ENCODE measurements at regions not wholly inside any gene's neighbourhood (a gene's known extent, or its start where the extent isn't known, plus 50 kb on each side); places are given as distances from the start of the nearest gene placed in this dataset.

DNA sequence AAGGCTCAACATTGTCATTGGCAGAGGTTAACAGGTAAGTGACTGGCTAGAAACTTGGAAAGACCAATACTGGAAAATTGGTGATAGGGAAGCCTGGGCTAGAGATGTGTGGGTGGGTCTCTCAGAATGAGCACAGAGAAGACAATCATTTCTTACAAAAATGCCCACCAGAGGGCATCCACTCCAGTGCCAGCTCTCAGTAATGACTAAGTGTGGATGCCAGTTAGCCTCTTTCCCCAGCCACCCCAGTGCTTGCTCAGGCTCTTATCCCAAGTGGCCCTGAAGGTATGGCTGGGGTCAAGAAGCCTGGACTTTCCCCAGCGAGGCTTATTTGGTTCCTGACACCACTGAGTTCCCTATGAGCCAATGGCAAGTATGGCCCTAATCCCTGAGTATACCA is 115.9 kb upstream of the ST8SIA2 start:
- DNase-seq, result no peak
- Mint-ChIP-seq H3K27ac (no peak overlapping the region), H3K27me3 (peaks cover 14% of the 10 kb centered on the region), H3K4me3 (no peak overlapping the region), H3K36me3 (ENCODE audit: low read depth) (no peaks in the 10 kb centered on the region), H3K9me3 (no peaks in the 10 kb centered on the region), H3K4me1 (ENCODE audit: low read depth) (no peaks in the 10 kb centered on the region)

DNA sequence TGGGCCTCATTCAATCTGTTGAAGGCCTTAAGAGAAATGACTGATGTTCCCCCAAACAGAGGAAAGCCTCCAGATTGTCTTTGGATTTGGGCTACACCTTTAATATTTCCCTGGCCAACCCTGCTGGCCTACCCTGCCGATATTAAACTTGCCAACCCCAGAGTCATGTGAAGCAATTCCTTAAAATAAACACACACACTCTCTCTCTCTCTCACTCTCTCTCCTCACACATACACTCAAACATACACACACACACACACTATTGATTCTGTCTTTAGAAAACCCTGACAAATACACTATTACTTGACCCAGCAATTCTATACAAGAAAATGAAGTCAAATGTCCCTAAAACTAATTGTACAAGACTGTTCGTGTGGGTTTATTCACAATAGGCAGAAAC is 109.9 kb upstream of the ST8SIA2 start:
- DNase-seq, result no peak
- Mint-ChIP-seq H3K9me3 (no peaks in the 10 kb centered on the region), H3K36me3 (ENCODE audit: low read depth) (no peaks in the 10 kb centered on the region), H3K27ac (no peak overlapping the region), H3K27me3 (peaks cover 6% of the 10 kb centered on the region), H3K4me3 (no peak overlapping the region), H3K4me1 (ENCODE audit: low read depth) (peaks cover 2% of the 10 kb centered on the region)

- DNase-seq, result no peak
- peaks cover 2% of the 10 kb centered on the region for H3K4me1 Mint-ChIP-seq (ENCODE audit: low read depth)
- peaks cover 24% of the 10 kb centered on the region for H3K27me3 Mint-ChIP-seq
- no peaks in the 10 kb centered on the region for H3K9me3 Mint-ChIP-seq
- no peak overlapping the region for H3K27ac Mint-ChIP-seq
- H3K4me3 Mint-ChIP-seq, result no peak overlapping the region
- H3K36me3 Mint-ChIP-seq (ENCODE audit: low read depth), result no peaks in the 10 kb centered on the region
These were observed 104.9 kb upstream of the ST8SIA2 start for GRCh38 chr15:92288755-92289154.

DNA sequence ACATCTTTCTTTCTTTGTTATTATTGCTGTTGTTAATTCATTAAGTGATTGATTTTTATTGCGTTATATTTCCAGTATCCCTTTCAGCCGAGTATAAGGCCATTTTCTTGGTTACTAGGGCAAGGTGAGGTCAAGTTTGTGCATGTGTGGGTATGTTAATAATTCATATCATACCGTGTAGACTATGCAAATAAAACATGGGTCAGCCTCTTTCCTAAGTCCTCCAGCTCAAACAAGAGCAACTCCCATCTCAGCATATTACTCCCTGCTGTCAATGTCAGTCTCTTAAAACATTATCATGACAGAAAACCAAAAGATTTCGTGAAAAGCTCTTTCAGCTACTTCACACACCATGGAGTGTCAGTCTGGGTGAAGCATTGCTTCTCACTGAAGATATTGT is 103.9 kb upstream of the ST8SIA2 start:
- Mint-ChIP-seq H3K4me1 (ENCODE audit: low read depth) (peaks cover 2% of the 10 kb centered on the region), H3K27me3 (peaks cover 25% of the 10 kb centered on the region), H3K4me3 (no peak overlapping the region), H3K9me3 (no peaks in the 10 kb centered on the region), H3K27ac (no peak overlapping the region), H3K36me3 (ENCODE audit: low read depth) (no peaks in the 10 kb centered on the region)
- no peak for DNase-seq

DNA sequence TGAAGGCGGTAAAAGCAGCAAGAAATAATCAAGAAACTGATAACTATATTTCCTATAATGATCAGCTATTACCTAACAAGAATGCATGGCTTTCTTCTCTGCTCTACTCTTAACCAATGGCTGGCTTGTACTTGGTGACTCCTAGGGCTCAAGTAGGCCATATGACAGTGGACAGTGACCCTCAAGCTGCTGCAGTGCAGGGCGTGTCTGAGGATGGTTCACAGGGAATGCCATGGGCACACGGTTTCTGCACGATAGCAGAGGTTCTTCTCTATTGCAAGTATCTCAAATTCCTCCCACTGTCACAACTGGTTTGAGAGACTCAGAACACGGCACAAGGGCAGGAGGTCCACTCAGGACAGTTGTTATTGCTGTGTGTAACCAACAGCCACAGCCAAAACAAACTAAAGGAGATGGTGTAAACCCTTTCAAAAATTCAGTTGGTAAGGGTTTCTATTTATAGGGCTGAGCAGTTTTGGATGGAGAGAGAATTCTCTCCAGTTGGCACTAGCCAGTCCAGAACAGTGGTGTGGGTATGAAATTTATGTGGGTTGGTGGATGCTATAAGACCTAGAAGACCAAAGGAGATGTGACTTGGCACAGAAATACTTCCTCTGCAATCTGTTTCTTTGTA is 103.2 kb upstream of the ST8SIA2 start:
- peaks cover 2% of the 10 kb centered on the region for H3K4me1 Mint-ChIP-seq (ENCODE audit: low read depth)
- H3K27me3 Mint-ChIP-seq, result peaks cover 25% of the 10 kb centered on the region
- DNase-seq, result no peak
- H3K27ac Mint-ChIP-seq, result no peak overlapping the region
- H3K36me3 Mint-ChIP-seq (ENCODE audit: low read depth), result no peaks in the 10 kb centered on the region
- H3K4me3 Mint-ChIP-seq, result no peak overlapping the region
- H3K9me3 Mint-ChIP-seq, result no peaks in the 10 kb centered on the region

DNA sequence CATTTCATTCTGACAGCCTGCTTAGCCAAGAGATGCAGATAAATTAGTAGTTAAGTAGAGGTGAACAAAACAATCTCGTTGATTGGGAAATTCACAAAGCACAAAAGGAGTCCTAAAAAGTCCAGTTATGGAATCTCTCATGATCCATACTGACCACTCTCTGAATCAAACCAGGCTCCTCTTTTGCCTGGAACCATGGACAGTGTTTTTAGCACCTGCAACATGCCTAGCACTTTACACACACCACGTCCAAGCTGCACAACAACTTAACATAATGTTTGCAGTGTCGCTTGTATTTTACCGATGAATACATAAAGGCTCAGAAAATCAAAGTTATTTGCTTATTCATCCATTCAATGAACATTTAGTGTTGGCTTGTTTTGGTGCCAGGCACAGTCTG is 101.8 kb upstream of the ST8SIA2 start:
- Mint-ChIP-seq H3K4me1 (ENCODE audit: low read depth) (peaks cover 2% of the 10 kb centered on the region), H3K27me3 (peaks cover 25% of the 10 kb centered on the region), H3K9me3 (no peaks in the 10 kb centered on the region), H3K36me3 (ENCODE audit: low read depth) (no peaks in the 10 kb centered on the region), H3K27ac (no peak overlapping the region), H3K4me3 (no peak overlapping the region)
- no peak for DNase-seq

DNA sequence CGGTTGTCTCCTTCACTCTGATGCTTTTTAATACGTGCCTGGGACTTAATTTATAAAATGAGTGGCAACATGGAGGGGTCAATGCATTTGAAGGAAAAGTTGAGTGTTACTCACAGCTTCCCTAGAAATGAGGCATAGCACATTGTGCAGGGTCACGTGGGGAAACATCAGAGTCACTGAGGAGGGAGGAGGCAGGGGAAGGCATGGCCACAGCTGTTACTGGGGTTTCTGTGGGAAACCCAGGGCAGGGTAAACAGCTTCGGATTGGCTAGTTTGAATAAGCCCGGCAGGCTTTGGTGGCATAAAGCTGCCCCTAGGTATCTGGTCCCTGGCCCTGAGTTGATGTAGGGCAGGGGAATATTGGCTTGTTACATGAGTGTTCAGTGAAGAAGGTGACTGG is 98.9 kb upstream of the ST8SIA2 start:
- Mint-ChIP-seq H3K4me1 (ENCODE audit: low read depth) (no peaks in the 10 kb centered on the region), H3K36me3 (ENCODE audit: low read depth) (no peaks in the 10 kb centered on the region), H3K9me3 (no peaks in the 10 kb centered on the region), H3K27ac (no peak overlapping the region), H3K4me3 (no peak overlapping the region), H3K27me3 (peaks cover 25% of the 10 kb centered on the region)
- DNase-seq, result no peak

GRCh38 chr15:92304223-92304975 is 89.3 kb upstream of the ST8SIA2 start:
- Mint-ChIP-seq H3K9me3 (peaks cover 6% of the 10 kb centered on the region), H3K27me3 (peaks cover 52% of the 10 kb centered on the region), H3K4me3 (no peak overlapping the region), H3K4me1 (ENCODE audit: low read depth) (no peaks in the 10 kb centered on the region), H3K27ac (no peak overlapping the region), H3K36me3 (ENCODE audit: low read depth) (no peaks in the 10 kb centered on the region)
- no peak for DNase-seq

GRCh38 chr15:92305343-92305742 is 88.3 kb upstream of the ST8SIA2 start:
- DNase-seq, result no peak
- no peak overlapping the region for H3K27ac Mint-ChIP-seq
- H3K27me3 Mint-ChIP-seq, result peaks cover 52% of the 10 kb centered on the region
- H3K9me3 Mint-ChIP-seq, result peaks cover 6% of the 10 kb centered on the region
- H3K4me3 Mint-ChIP-seq, result no peak overlapping the region
- no peaks in the 10 kb centered on the region for H3K4me1 Mint-ChIP-seq (ENCODE audit: low read depth)
- no peaks in the 10 kb centered on the region for H3K36me3 Mint-ChIP-seq (ENCODE audit: low read depth)

GRCh38 chr15:92306663-92307062 is 87.0 kb upstream of the ST8SIA2 start:
- H3K9me3 Mint-ChIP-seq, result peaks cover 3% of the 10 kb centered on the region
- no peak for DNase-seq
- H3K4me1 Mint-ChIP-seq (ENCODE audit: low read depth), result no peaks in the 10 kb centered on the region
- no peak overlapping the region for H3K4me3 Mint-ChIP-seq
- no peaks in the 10 kb centered on the region for H3K36me3 Mint-ChIP-seq (ENCODE audit: low read depth)
- peaks cover 47% of the 10 kb centered on the region for H3K27me3 Mint-ChIP-seq
- no peak overlapping the region for H3K27ac Mint-ChIP-seq

GRCh38 chr15:92315144-92315543 is 78.5 kb upstream of the ST8SIA2 start:
- no peak for DNase-seq
- no peak overlapping the region for H3K4me3 Mint-ChIP-seq
- H3K4me1 Mint-ChIP-seq (ENCODE audit: low read depth), result no peaks in the 10 kb centered on the region
- no peak overlapping the region for H3K27ac Mint-ChIP-seq
- peaks cover 10% of the 10 kb centered on the region for H3K27me3 Mint-ChIP-seq
- H3K36me3 Mint-ChIP-seq (ENCODE audit: low read depth), result no peaks in the 10 kb centered on the region
- peaks cover 5% of the 10 kb centered on the region for H3K9me3 Mint-ChIP-seq

- H3K27me3 Mint-ChIP-seq, result peaks cover 12% of the 10 kb centered on the region
- H3K27ac Mint-ChIP-seq, result no peak overlapping the region
- no peaks in the 10 kb centered on the region for H3K4me1 Mint-ChIP-seq (ENCODE audit: low read depth)
- no peak overlapping the region for H3K4me3 Mint-ChIP-seq
- DNase-seq, result no peak
- peaks cover 5% of the 10 kb centered on the region for H3K9me3 Mint-ChIP-seq
- no peaks in the 10 kb centered on the region for H3K36me3 Mint-ChIP-seq (ENCODE audit: low read depth)
These were observed 78.0 kb upstream of the ST8SIA2 start for GRCh38 chr15:92315595-92316211.

DNA sequence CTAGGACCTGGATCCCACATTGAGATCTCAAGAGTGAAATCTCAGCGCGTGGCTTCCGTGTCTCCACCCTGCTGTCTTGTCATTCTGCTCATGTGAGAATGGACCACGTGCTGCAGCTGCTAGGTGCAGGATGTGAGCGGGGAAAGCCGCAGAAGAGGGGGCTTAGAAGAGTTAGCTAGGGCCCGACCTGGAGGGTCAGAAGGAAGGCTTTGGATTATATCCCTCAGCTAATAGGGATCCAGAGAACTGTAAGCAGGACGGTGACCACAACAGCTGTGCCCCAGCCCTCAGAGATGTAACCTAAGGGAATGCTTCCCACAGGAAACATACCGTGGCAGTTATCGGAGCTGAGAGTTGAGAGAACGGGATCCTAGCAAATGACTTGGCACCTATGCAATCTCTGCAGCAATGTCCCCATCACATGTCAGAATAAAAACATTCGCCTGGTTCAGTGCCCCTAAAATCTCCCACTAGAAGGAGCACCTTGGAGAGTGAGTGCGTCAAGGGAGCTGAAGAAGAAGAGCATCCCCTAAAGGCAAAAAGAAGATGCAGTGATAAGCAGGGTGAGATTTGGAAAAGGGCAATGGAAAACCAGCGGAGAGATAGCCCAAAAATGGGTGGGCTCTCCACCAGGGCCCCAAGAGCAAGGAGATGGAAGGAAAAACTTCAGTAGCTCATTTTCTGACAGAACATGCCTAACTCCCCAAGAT is 76.9 kb upstream of the ST8SIA2 start:
- peaks cover 15% of the 10 kb centered on the region for H3K27me3 Mint-ChIP-seq
- no peaks in the 10 kb centered on the region for H3K36me3 Mint-ChIP-seq (ENCODE audit: low read depth)
- peaks cover 5% of the 10 kb centered on the region for H3K9me3 Mint-ChIP-seq
- H3K4me3 Mint-ChIP-seq, result no peak overlapping the region
- H3K4me1 Mint-ChIP-seq (ENCODE audit: low read depth), result no peaks in the 10 kb centered on the region
- DNase-seq, result no peak
- H3K27ac Mint-ChIP-seq, result no peak overlapping the region

- Mint-ChIP-seq H3K27ac (no peak overlapping the region), H3K27me3 (peaks cover 19% of the 10 kb centered on the region), H3K36me3 (ENCODE audit: low read depth) (no peaks in the 10 kb centered on the region), H3K4me1 (ENCODE audit: low read depth) (no peaks in the 10 kb centered on the region), H3K4me3 (no peak overlapping the region), H3K9me3 (no peaks in the 10 kb centered on the region)
- no peak for DNase-seq
These were observed 73.5 kb upstream of the ST8SIA2 start for GRCh38 chr15:92320012-92320699.
